SK-N-SH (cell line): ENCODE measurements at regions not wholly inside any gene's neighbourhood (a gene's known extent, or its start where the extent isn't known, plus 50 kb on each side); places are given as distances from the start of the nearest gene placed in this dataset.

ENCODE experiments used
- ELF1 ChIP-seq: IDR thresholded peaks from 2 replicates; pipeline ENCODE4 v1.4.0; 2012
- EP300 ChIP-seq, 2 experiments: IDR thresholded peaks; 2 replicates each; pipeline versions ENCODE4 v1.4.0 to v1.6.1; 2012; ENCODE audit warnings: borderline replicate concordance in 1 of 2, low read depth in 1 of 2, low read length in 1 of 2
- FOXM1 ChIP-seq: IDR thresholded peaks from 2 replicates; pipeline ENCODE4 v1.4.0; 2012; ENCODE audit warnings: low read depth, mild to moderate bottlenecking
- POLR2AphosphoS5 ChIP-seq: IDR thresholded peaks from 2 replicates; pipeline ENCODE4 v1.6.1; 2012; ENCODE audit warnings: low read depth, low read length
- SIN3A ChIP-seq: IDR thresholded peaks from 2 replicates; pipeline ENCODE4 v1.6.1; 2012; ENCODE audit warnings: low read depth, mild to moderate bottlenecking, low read length, moderate library complexity, borderline replicate concordance
- SMC3 ChIP-seq: IDR thresholded peaks from 2 replicates; pipeline ENCODE4 v1.6.1; 2012; ENCODE audit warnings: low read depth, low read length, improper control_type of control experiment
- TAF1 ChIP-seq: IDR thresholded peaks from 2 replicates; pipeline ENCODE4 v1.6.1; 2012; ENCODE audit warnings: low read depth, mild to moderate bottlenecking, low read length, moderate library complexity, borderline replicate concordance
- YY1 ChIP-seq: IDR thresholded peaks from 2 replicates; pipeline ENCODE4 v1.4.0; 2012; ENCODE audit warnings: low read depth, mild to moderate bottlenecking
- TF ChIP-seq, protein P1 (sequence below): fragments of 200-600 bp; sonication (generic); IDR thresholded peaks from 2 replicates; pipeline ENCODE4 v1.6.1; 2017; ENCODE audit warnings: antibody characterized with exemption, mild to moderate bottlenecking, moderate library complexity

DNA sequence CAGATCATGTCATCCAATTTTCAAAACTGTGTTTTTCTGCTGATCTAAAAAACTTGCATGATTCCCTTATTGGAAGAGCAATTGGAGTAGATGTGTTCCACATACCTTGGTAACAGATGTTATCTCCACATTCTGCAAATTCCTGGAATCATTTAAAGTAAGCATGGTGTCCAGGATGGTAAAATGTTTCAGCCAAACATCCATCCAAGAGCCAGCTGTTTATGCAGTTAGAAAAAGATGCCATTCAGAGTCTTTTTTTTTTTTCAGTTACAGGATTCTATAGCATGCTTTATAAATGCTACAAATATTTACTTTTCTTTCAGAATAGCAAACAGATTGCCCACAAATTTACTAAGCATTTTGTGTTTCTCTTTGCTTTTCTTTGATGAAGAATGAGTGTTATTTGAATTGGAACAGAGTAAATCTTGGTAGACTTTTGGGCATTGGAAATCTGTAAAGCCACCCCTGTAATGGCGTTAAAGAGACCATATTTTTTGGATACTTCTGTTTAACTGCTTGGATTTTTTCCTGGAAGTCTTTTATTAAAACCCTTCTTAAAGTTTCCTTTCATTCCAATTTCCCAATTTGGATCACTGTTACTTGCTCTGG, 149.8 kb downstream of the GNAT3 start:
- TF ChIP-seq YY1, result peak; percentile 23; the same call in 1 of the 2 replicates
- no peak; the same call in 1 of the 2 replicates for TF ChIP-seq POLR2AphosphoS5
- TF ChIP-seq, protein P1, sequence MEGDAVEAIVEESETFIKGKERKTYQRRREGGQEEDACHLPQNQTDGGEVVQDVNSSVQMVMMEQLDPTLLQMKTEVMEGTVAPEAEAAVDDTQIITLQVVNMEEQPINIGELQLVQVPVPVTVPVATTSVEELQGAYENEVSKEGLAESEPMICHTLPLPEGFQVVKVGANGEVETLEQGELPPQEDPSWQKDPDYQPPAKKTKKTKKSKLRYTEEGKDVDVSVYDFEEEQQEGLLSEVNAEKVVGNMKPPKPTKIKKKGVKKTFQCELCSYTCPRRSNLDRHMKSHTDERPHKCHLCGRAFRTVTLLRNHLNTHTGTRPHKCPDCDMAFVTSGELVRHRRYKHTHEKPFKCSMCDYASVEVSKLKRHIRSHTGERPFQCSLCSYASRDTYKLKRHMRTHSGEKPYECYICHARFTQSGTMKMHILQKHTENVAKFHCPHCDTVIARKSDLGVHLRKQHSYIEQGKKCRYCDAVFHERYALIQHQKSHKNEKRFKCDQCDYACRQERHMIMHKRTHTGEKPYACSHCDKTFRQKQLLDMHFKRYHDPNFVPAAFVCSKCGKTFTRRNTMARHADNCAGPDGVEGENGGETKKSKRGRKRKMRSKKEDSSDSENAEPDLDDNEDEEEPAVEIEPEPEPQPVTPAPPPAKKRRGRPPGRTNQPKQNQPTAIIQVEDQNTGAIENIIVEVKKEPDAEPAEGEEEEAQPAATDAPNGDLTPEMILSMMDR, result no peak
- TF ChIP-seq EP300 (IDR thresholded peaks at IDR 0.05; ENCODE audit: borderline replicate concordance in 1 of 2, low read depth in 1 of 2, low read length in 1 of 2), result peak in 1 of 2 experiments; percentile 46; a peak in 1 of 4 replicates
- no peak for TF ChIP-seq TAF1
- no peak for TF ChIP-seq SIN3A
- TF ChIP-seq SMC3, result no peak
- no peak for TF ChIP-seq ELF1
- no peak for TF ChIP-seq FOXM1
